ENCODE measurements at regions not wholly inside any gene's neighbourhood (a gene's known extent, or its start where the extent isn't known, plus 50 kb on each side); places are given as distances from the start of the nearest gene placed in this dataset.

GRCh38 chrX:40513012-40513411, 67.8 kb upstream of the ATP6AP2 start:
- TF ChIP-seq CTCF (IDR thresholded peaks at IDR 0.05 in 2 of 3, conservative IDR thresholded peaks at IDR 0.05 in 1 of 3; ENCODE audit: control insufficient read depth in 2 of 3, extremely low read depth in 1 of 3, insufficient read depth in 1 of 3, low read depth in 3 of 3, low read length in 3 of 3) (no peak), ZNF207 (IDR thresholded peaks at IDR 0.05; ENCODE audit: borderline replicate concordance) (no peak), E2F8 (IDR thresholded peaks at IDR 0.05; ENCODE audit: low read depth, partially characterized antibody) (no peak), EP300 (IDR thresholded peaks at IDR 0.05; ENCODE audit: borderline replicate concordance in 1 of 2, control insufficient read depth in 1 of 2, low read depth in 2 of 2, low read length in 2 of 2) (no peak), GABPA (IDR thresholded peaks at IDR 0.05; ENCODE audit: low read depth) (no peak)
